Suppressor macrophage treated with lipopolysaccharide for 4 hours (primary cell): ENCODE measurements at regions not wholly inside any gene's neighbourhood (a gene's known extent, or its start where the extent isn't known, plus 50 kb on each side); places are given as distances from the start of the nearest gene placed in this dataset.
"Not testable (repeated sequence)": the region's sequence is repeated elsewhere in the genome, so short reads cannot be mapped to it uniquely, and the experiment has no call there.

ENCODE experiments used
- DNase-seq: peaks from one replicate; pipeline ENCODE4 v3.0.0-alpha.2; 2020

- DNase-seq = no peak
Observed at GRCh38 chr5:29550523-29550922, 1643.0 kb upstream of the CDH6 start.

GRCh38 chr5:29548262-29548661 lies 1645.2 kb upstream of the CDH6 start:
- DNase-seq = no peak

- no peak for DNase-seq
Observed at GRCh38 chr5:29547236-29547865, 1646.1 kb upstream of the CDH6 start.

- DNase-seq = no peak
Observed at GRCh38 chr5:29543501-29543900, 1650.0 kb upstream of the CDH6 start.

GRCh38 chr5:29524227-29524626 lies 1669.3 kb upstream of the CDH6 start:
- DNase-seq = no peak

GRCh38 chr5:29518176-29518575 lies 1675.3 kb upstream of the CDH6 start:
- DNase-seq = no peak

GRCh38 chr5:29516224-29516623 lies 1677.3 kb upstream of the CDH6 start:
- no peak for DNase-seq

- no peak for DNase-seq
Observed at GRCh38 chr5:29508131-29508530, 1685.4 kb upstream of the CDH6 start.

GRCh38 chr5:29504411-29504810 lies 1689.1 kb upstream of the CDH6 start:
- no peak for DNase-seq

- DNase-seq = no peak
Observed at GRCh38 chr5:29498860-29499259, 1694.6 kb upstream of the CDH6 start.

- DNase-seq = no peak
Observed at GRCh38 chr5:29498412-29498811, 1695.1 kb upstream of the CDH6 start.

GRCh38 chr5:29485333-29485732 lies 1708.2 kb upstream of the CDH6 start:
- DNase-seq = no peak

GRCh38 chr5:29469581-29469980 lies 1723.9 kb upstream of the CDH6 start:
- DNase-seq = no peak

- DNase-seq = no peak
Observed at GRCh38 chr5:29462241-29462640, 1731.2 kb upstream of the CDH6 start.

GRCh38 chr5:29460971-29461559 lies 1732.4 kb upstream of the CDH6 start:
- DNase-seq = no peak

GRCh38 chr5:29451004-29451403 lies 1742.5 kb upstream of the CDH6 start:
- DNase-seq = not testable (repeated sequence)

GRCh38 chr5:29414681-29415080 lies 1778.8 kb upstream of the CDH6 start:
- no peak for DNase-seq

- DNase-seq = no peak
Observed at GRCh38 chr5:29412979-29413378, 1780.5 kb upstream of the CDH6 start.

GRCh38 chr5:29402270-29402669 lies 1791.2 kb upstream of the CDH6 start:
- DNase-seq = no peak

- no peak for DNase-seq
Observed at GRCh38 chr5:29389993-29390392, 1803.5 kb upstream of the CDH6 start.

GRCh38 chr5:29387384-29387783 lies 1806.1 kb upstream of the CDH6 start:
- no peak for DNase-seq

- no peak for DNase-seq
Observed at GRCh38 chr5:29382780-29383179, 1810.7 kb upstream of the CDH6 start.

- DNase-seq = no peak
Observed at GRCh38 chr5:29380029-29380428, 1813.5 kb upstream of the CDH6 start.

- DNase-seq = no peak
Observed at GRCh38 chr5:29379619-29380018, 1813.9 kb upstream of the CDH6 start.

GRCh38 chr5:29378104-29378503 lies 1815.4 kb upstream of the CDH6 start:
- DNase-seq = no peak
